ENCODE measurements at regions not wholly inside any gene's neighbourhood (a gene's known extent, or its start where the extent isn't known, plus 50 kb on each side); places are given as distances from the start of the nearest gene placed in this dataset.

DNA sequence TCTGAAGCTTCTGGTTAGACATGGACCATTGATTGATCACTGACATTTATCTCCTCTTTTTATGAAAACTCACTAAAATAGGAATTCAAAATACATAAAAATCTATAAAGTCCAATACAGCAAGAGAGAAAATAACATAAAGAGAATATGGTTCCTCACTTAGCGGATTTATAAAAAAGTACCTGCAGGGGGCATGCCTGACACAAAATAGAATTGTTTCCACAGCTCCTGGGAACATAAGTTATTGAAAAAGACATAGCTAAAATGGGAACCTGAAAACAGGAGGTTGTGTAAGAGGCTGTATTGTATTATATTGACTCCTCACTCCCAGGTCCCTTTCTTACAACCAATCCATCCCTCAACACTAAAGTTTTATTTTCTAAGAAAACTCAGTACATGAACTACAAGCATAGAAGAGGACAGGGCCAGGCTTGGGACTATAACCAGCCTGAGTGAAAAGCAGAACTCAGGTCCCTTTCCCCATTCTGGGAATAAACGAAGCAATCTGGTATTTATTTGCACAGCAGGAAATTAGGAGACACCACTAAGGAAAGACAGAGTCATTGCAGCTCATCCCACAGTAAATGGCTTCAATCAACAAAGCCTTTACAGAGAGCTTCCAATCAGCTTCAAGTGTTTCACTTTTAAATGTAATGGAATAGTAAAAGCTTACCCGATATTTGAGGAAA lies 121.1 kb upstream of the NDST4 start:
- Histone ChIP-seq H3K9ac (ENCODE audit: extremely low read depth, insufficient read length, low read length) (no peak overlapping the region), H3K18ac (ENCODE audit: insufficient read length, low read depth, low read length) (no peak overlapping the region), H3K4me2 (ENCODE audit: insufficient read depth, insufficient read length, low read length) (no peak overlapping the region), H2BK5ac (ENCODE audit: insufficient read length, low read length) (no peak overlapping the region), H2BK20ac (ENCODE audit: low read depth, low read length, poor library complexity, severe bottlenecking) (no peak overlapping the region), H4K91ac (ENCODE audit: insufficient read length, low read depth, low read length) (no peak overlapping the region), H3K56ac (ENCODE audit: insufficient read length, low read depth, low read length) (no peak overlapping the region), H4K5ac (ENCODE audit: insufficient read length, low read depth, low read length) (no peak overlapping the region), H3K27me3 (ENCODE audit: insufficient read depth, low read length) (no peaks in the 10 kb centered on the region), H4K20me1 (ENCODE audit: control insufficient read depth, insufficient read depth, insufficient read length) (no peaks in the 10 kb centered on the region), H3K23ac (ENCODE audit: insufficient read length, low read depth, low read length) (no peak overlapping the region), H2BK12ac (ENCODE audit: insufficient read length, low read depth, low read length) (no peak overlapping the region), H2BK15ac (ENCODE audit: low read depth, low read length) (no peak overlapping the region), H3K79me1 (ENCODE audit: insufficient read depth, low read depth, low read length, poor library complexity, severe bottlenecking) (no peaks in the 10 kb centered on the region), H3K27ac (ENCODE audit: insufficient read length, low read depth, low read length) (peak overlapping the region; percentile 6), H3K23me2 (ENCODE audit: insufficient read length, low read depth, low read length, poor library complexity, severe bottlenecking) (no peaks in the 10 kb centered on the region), H2BK120ac (ENCODE audit: low read depth, low read length, poor library complexity, severe bottlenecking) (no peak overlapping the region), H2AK5ac (ENCODE audit: insufficient read length, low read length) (no peak overlapping the region), H3K9me3 (ENCODE audit: control insufficient read depth, low read depth, low read length) (no peaks in the 10 kb centered on the region), H3K4ac (ENCODE audit: low read depth, low read length) (no peak overlapping the region), H4K8ac (replicated peaks; ENCODE audit: insufficient read length, low read depth, low read length) (no peak overlapping the region), H3K79me2 (ENCODE audit: insufficient read depth, low read length) (no peaks in the 10 kb centered on the region), H3K4me1 (ENCODE audit: insufficient read depth, low read length) (no peaks in the 10 kb centered on the region; the same call in 1 of the 2 replicates), H3T11ph (ENCODE audit: low read length) (peak overlapping the region; percentile 36), H3K14ac (ENCODE audit: insufficient read depth, low read length) (no peak overlapping the region), H2AFZ (ENCODE audit: low read length) (peak overlapping the region; percentile 52)
- Mint-ChIP-seq H3K9me3 (no peaks in the 10 kb centered on the region; a peak in 1 of 5 replicates), H3K36me3 (ENCODE audit: insufficient read depth in 1 of 3, low read depth in 3 of 3) (no peaks in the 10 kb centered on the region), H3K27ac (peak overlapping the region; percentile 68 to 96 (median 74); a peak in 6 of 7 replicates), H3K4me3 (no peak overlapping the region), H3K4me1 (peaks cover 44 to 47% of the 10 kb centered on the region in 2 experiments), H3K27me3 (ENCODE audit: low read depth) (no peaks in the 10 kb centered on the region)
- TF ChIP-seq, protein P1, sequence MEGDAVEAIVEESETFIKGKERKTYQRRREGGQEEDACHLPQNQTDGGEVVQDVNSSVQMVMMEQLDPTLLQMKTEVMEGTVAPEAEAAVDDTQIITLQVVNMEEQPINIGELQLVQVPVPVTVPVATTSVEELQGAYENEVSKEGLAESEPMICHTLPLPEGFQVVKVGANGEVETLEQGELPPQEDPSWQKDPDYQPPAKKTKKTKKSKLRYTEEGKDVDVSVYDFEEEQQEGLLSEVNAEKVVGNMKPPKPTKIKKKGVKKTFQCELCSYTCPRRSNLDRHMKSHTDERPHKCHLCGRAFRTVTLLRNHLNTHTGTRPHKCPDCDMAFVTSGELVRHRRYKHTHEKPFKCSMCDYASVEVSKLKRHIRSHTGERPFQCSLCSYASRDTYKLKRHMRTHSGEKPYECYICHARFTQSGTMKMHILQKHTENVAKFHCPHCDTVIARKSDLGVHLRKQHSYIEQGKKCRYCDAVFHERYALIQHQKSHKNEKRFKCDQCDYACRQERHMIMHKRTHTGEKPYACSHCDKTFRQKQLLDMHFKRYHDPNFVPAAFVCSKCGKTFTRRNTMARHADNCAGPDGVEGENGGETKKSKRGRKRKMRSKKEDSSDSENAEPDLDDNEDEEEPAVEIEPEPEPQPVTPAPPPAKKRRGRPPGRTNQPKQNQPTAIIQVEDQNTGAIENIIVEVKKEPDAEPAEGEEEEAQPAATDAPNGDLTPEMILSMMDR (conservative IDR thresholded peaks at IDR 0.05) = peak; percentile 45; the same call in 2 of the 3 replicates
- peak; percentile 25 for DNase-seq
- WGBS (ENCODE audit: extremely low coverage, insufficient read length, low lambda C conversion rate) = no CpG with 5 or more reads among the region's 3 CpGs
